GM21528 (cell line): ENCODE measurements at regions not wholly inside any gene's neighbourhood (a gene's known extent, or its start where the extent isn't known, plus 50 kb on each side); places are given as distances from the start of the nearest gene placed in this dataset.

ENCODE experiments used
- ATAC-seq: cut with Tn5 transposase; IDR thresholded peaks from one replicate; pipeline ENCODE4 v1.9.1; 2021; ENCODE audit warnings: mild to moderate bottlenecking, moderate library complexity; ENCODE audit not compliant: unreplicated experiment, low FRiP score

DNA sequence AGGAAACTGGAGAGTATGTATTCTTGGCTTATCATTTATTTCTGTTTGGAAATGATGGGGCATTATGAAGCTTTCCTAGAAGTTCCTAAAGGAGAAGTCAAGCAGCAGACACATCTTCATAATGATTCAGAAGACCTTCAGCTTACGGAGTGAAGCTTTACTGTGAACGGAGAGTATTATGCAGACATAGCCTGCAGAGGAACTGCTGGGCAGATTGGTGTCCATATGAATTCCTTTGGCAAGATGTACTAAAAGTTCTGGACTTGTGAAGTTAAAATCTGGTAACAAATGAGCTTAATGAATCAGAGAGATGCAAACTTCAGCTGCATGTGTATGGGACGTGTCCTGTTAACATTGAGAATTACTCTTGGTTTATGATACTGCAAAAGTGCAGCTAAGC is 60.1 kb downstream of the NABP1 start:
- no peak for ATAC-seq

DNA sequence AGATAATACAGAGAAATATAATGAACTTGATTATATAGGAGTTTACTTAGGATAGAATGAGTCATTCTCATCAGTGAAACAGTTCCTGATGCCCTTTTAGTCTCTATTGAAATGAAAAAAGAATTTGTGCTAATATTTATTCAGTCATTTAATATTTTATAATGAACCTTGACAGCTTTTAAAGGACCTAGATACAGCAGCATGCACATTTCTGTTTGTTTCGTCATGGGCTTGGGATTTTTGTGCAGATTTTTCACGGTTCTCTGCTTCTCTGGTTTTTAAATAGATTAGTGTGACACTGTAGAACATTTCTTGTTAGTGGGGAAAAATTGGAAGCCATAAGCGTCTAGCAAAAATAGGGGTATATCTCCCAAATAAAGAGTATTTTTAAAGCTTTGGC is 60.7 kb downstream of the NABP1 start:
- ATAC-seq = no peak

GRCh38 chr2:191739194-191739593 is 61.3 kb downstream of the NABP1 start:
- ATAC-seq = no peak

GRCh38 chr2:191740016-191740419 is 62.1 kb downstream of the NABP1 start:
- peak; percentile 97 for ATAC-seq

DNA sequence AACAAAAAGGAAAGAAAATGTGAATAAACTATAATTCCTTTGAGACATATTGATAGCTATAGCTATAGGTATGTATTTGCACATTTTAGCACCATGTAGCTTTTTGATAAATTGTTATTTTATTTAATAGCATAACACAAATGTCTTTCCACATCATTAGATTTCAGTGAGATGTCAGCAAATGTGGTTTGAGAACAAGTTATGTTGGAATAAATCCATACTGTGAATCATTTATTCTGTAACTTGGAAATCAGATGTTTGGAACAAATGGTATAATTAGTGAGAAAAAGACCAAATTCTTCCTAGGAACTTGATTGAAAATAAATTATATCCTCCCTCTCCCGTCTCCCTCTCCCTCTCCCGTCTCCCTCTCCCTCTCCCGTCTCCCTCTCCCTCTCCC is 62.8 kb downstream of the NABP1 start:
- no peak for ATAC-seq

DNA sequence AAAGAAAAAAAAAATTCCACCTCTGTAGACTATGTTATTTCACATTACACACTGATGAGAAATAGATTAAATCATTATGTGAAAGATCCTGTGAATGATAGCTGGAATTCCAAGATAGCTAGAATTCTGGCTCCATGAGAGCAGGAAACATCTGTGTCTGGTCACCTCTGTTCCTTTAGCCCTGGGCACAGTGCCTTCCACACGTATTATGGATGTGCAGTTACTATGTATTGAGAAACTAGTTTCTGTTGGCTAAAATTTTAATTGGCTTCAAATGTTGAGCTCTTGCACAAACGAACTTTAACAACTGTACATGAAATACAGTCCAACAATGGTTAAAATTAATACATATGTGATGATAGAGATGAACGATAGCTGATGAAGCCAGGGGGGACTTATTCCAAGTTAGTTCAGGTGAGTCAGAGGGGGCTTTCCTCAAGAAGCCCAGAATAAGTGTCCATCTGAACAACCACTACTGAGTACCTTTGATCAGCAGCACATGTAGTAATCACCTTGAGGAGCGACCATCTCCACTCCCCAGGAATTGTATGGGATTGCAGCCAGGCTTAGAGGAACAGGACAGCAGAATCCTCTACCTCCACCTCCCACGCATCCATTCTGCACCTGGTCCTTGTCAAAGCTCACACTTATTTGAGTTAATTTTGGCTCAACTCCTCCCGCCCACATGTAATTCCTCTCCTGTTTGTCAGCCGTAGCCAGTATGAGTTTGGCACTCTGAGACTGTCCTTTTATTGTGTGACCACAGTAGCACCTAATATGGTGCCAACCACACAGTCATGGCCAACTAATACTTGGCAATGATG is 68.6 kb downstream of the NABP1 start:
- no peak for ATAC-seq

DNA sequence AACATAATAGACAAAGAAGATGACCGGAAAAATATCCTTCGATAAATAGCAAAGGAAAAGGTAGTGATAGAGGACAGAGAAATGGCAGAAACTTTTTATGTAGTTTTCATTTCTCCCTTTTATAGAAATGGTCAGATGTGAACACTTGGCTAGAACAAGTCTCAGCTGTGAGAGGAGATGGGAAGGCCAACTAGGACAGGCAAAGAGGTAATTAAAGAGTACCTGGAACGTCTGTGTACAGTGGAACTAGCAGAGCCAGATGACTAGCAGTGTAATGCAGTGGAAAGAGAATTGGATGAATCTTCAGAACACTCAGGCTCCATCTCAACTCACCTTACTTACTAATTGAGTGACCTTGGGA is 69.2 kb downstream of the NABP1 start:
- no peak for ATAC-seq

GRCh38 chr2:191748059-191748461 is 70.1 kb downstream of the NABP1 start:
- ATAC-seq = peak; percentile 32

GRCh38 chr2:191748528-191749180 is 70.7 kb downstream of the NABP1 start:
- peak; percentile 78 for ATAC-seq

GRCh38 chr2:191749181-191749540 is 71.2 kb downstream of the NABP1 start:
- no peak for ATAC-seq

GRCh38 chr2:191754103-191754502 is 76.2 kb downstream of the NABP1 start:
- ATAC-seq = no peak

- ATAC-seq = no peak
These were observed 78.8 kb downstream of the NABP1 start for GRCh38 chr2:191756761-191757160.

GRCh38 chr2:191757208-191757607 is 79.3 kb downstream of the NABP1 start:
- no peak for ATAC-seq

DNA sequence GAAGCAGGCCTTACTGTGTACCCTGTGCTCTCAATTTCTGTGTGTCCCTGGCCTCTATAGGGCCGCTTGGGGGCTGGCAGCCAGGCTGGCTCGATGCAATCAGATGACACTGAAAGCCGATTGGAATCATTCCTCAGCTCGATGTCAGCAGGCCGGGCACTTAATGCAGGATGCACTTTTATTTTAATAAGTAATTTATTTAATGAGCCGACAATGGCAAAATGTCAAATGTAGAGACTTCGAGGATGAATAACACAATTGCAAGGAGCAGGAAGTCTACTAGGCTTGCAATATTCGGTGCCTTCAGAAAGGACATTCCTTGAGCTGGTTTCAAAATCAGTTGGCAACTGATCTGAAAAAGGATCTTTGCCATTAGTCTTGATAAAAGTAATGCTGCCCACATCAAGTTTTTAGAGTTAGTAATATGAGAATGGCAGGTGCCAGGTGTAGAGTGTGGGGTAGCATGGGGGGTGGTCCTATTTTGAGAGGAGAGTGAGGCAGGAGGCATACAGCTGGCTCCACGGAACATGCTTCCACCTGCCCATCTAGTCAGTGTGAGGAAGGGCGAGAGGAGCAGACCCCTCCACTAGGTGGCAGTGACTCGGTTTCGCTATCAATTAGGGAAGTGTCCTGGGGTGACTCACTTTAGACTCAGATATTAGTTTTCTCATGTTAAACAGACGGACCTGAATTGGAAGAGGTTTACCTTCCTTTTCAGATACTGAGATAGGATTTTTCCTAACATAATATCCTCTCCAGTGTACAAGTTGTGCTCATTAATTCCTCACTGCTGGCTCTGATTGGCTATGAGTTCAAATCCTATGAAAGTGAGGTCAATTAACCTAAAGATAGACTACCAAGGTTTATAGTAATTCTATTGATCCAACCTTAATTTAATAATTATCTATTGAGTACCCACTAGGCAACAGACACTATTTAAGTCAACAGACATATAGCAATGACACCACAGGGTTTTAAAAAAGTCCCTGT is 80.9 kb downstream of the NABP1 start:
- peak; percentile 100 for ATAC-seq

GRCh38 chr2:191759680-191760079 is 81.7 kb downstream of the NABP1 start:
- ATAC-seq = no peak

GRCh38 chr2:191760655-191761262 is 82.8 kb downstream of the NABP1 start:
- no peak for ATAC-seq

- no peak for ATAC-seq
These were observed 73.8 kb downstream of the CAVIN2 start for GRCh38 chr2:191773136-191773535.

DNA sequence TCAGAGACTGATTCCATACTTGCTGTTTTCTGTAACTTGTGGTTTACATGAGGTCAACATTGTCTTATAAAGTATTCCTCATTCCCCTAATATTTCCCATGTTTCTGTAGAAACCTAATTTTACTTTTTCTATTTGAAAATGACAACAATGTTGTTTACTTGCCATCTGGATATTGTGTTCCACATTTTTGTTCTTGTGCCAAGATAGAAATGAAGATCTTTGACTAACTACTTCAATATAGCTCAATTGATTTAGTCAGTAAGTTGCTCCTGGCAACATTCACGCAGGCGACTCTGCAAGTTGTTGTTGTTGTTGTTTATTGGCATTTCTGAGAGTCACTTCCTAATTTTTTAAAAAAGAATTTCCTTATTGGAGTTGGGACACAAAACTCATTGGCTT is 69.5 kb downstream of the CAVIN2 start:
- ATAC-seq = no peak

GRCh38 chr2:191778041-191778440 is 68.8 kb downstream of the CAVIN2 start:
- no peak for ATAC-seq

GRCh38 chr2:191782351-191782750 is 64.5 kb downstream of the CAVIN2 start:
- ATAC-seq = no peak

- ATAC-seq = no peak
These were observed 63.5 kb downstream of the CAVIN2 start for GRCh38 chr2:191783416-191783815.
